ENCODE measurements at regions not wholly inside any gene's neighbourhood (a gene's known extent, or its start where the extent isn't known, plus 50 kb on each side); places are given as distances from the start of the nearest gene placed in this dataset.

- CTCF ChIA-PET, result no interaction called here
- Mint-ChIP-seq H3K27me3 (ENCODE audit: insufficient read depth, unreplicated experiment) (no peaks in the 10 kb centered on the region), H3K4me3 (ENCODE audit: unreplicated experiment) (no peak overlapping the region), H3K27ac (ENCODE audit: low read depth, unreplicated experiment) (no peak overlapping the region), H3K36me3 (ENCODE audit: insufficient read depth, unreplicated experiment) (no peaks in the 10 kb centered on the region), H3K9me3 (ENCODE audit: unreplicated experiment) (peaks cover 13% of the 10 kb centered on the region), H3K4me1 (ENCODE audit: insufficient read depth, unreplicated experiment) (peaks cover 13% of the 10 kb centered on the region)
- no peak for TF ChIP-seq CTCF (IDR thresholded peaks at IDR 0.05; ENCODE audit: unreplicated experiment)
- intact Hi-C loops (cut with micrococcal nuclease), result no loop called here
- DNase-seq (ENCODE audit: unreplicated experiment), result no peak
- POLR2A ChIA-PET, result no interaction called here
- no TSS peak for BruUV-seq (replicated peaks)
Measured at GRCh38 chr2:2662037-2662846, 331.2 kb upstream of the MYT1L start.

- BruUV-seq (replicated peaks), result no TSS peak
- ChIA-PET POLR2A (interaction anchor here (0.6 kb wide), 1 partner anchor 741 kb away, joined by 3 read pairs; no protein-coding TSS in a partner anchor), CTCF (no interaction called here)
- H3K4me1 Mint-ChIP-seq (ENCODE audit: insufficient read depth, unreplicated experiment), result peaks cover 13% of the 10 kb centered on the region
- TF ChIP-seq CTCF (IDR thresholded peaks at IDR 0.05; ENCODE audit: unreplicated experiment), result no peak
- no peaks in the 10 kb centered on the region for H3K36me3 Mint-ChIP-seq (ENCODE audit: insufficient read depth, unreplicated experiment)
- no peak overlapping the region for H3K4me3 Mint-ChIP-seq (ENCODE audit: unreplicated experiment)
- no peak overlapping the region for H3K27ac Mint-ChIP-seq (ENCODE audit: low read depth, unreplicated experiment)
- H3K9me3 Mint-ChIP-seq (ENCODE audit: unreplicated experiment), result peaks cover 13% of the 10 kb centered on the region
- H3K27me3 Mint-ChIP-seq (ENCODE audit: insufficient read depth, unreplicated experiment), result no peaks in the 10 kb centered on the region
- intact Hi-C loops (cut with micrococcal nuclease), result no loop called here
- DNase-seq (ENCODE audit: unreplicated experiment), result no peak
Measured at GRCh38 chr2:2660789-2661355, 329.8 kb upstream of the MYT1L start.

- no peaks in the 10 kb centered on the region for H3K36me3 Mint-ChIP-seq (ENCODE audit: insufficient read depth, unreplicated experiment)
- H3K4me1 Mint-ChIP-seq (ENCODE audit: insufficient read depth, unreplicated experiment), result no peaks in the 10 kb centered on the region
- no peak overlapping the region for H3K4me3 Mint-ChIP-seq (ENCODE audit: unreplicated experiment)
- no peaks in the 10 kb centered on the region for H3K27me3 Mint-ChIP-seq (ENCODE audit: insufficient read depth, unreplicated experiment)
- intact Hi-C loops (cut with micrococcal nuclease), result no loop called here
- CTCF ChIA-PET, result interaction anchor here (0.7 kb wide), 1 partner anchor 8 kb away, joined by 3 read pairs; no protein-coding TSS in a partner anchor
- TF ChIP-seq CTCF (IDR thresholded peaks at IDR 0.05; ENCODE audit: unreplicated experiment), result no peak
- POLR2A ChIA-PET, result no interaction called here
- DNase-seq (ENCODE audit: unreplicated experiment), result no peak
- H3K27ac Mint-ChIP-seq (ENCODE audit: low read depth, unreplicated experiment), result no peak overlapping the region
- peaks cover 8% of the 10 kb centered on the region for H3K9me3 Mint-ChIP-seq (ENCODE audit: unreplicated experiment)
- BruUV-seq (replicated peaks), result no TSS peak
Measured at GRCh38 chr2:2657121-2657962, 326.3 kb upstream of the MYT1L start.

Data from MCF 10A (cell line).